Stimulated activated CD4-positive, alpha-beta T cell treated with anti-CD3 and anti-CD28 coated beads, Interleukin-15, amount 100 ng/mL, for 48 hours (primary cell): ENCODE measurements at regions not wholly inside any gene's neighbourhood (a gene's known extent, or its start where the extent isn't known, plus 50 kb on each side); places are given as distances from the start of the nearest gene placed in this dataset.
"Not testable (repeated sequence)": the region's sequence is repeated elsewhere in the genome, so short reads cannot be mapped to it uniquely, and the experiment has no call there.

Source experiments
- DNase-seq, 2 donors: peaks; one replicate each; pipeline ENCODE4 v3.0.0-alpha.2; 2020; ENCODE audit warnings: low read depth in 2 of 2

GRCh38 chr12:68387338-68387737 lies 55.2 kb upstream of the MDM1 start:
- no peak for DNase-seq

GRCh38 chr12:68389305-68389704 lies 57.1 kb upstream of the MDM1 start:
- DNase-seq: no peak

- DNase-seq: no peak
These were observed 59.8 kb upstream of the MDM1 start for GRCh38 chr12:68391937-68392336.

- DNase-seq: no peak
These were observed 60.2 kb upstream of the MDM1 start for GRCh38 chr12:68392376-68392775.

GRCh38 chr12:68393417-68393816 lies 61.3 kb upstream of the MDM1 start:
- no peak for DNase-seq

- DNase-seq: no peak
These were observed 65.5 kb upstream of the MDM1 start for GRCh38 chr12:68397566-68398158.

- DNase-seq: not testable (repeated sequence)
These were observed 66.5 kb upstream of the MDM1 start for GRCh38 chr12:68398689-68399088.

GRCh38 chr12:68400226-68400829 lies 68.2 kb upstream of the MDM1 start:
- DNase-seq: no peak

GRCh38 chr12:68402422-68402821 lies 70.3 kb upstream of the MDM1 start:
- DNase-seq: no peak

- no peak for DNase-seq
These were observed 71.1 kb upstream of the MDM1 start for GRCh38 chr12:68403296-68403695.

- no peak for DNase-seq
These were observed 71.5 kb upstream of the MDM1 start for GRCh38 chr12:68403711-68404110.

GRCh38 chr12:68405343-68405781 lies 73.2 kb upstream of the MDM1 start:
- DNase-seq: no peak

- DNase-seq: no peak
These were observed 74.0 kb upstream of the MDM1 start for GRCh38 chr12:68406134-68406576.

- no peak for DNase-seq
These were observed 74.7 kb upstream of the MDM1 start for GRCh38 chr12:68406911-68407310.

- DNase-seq: no peak
These were observed 78.0 kb upstream of the MDM1 start for GRCh38 chr12:68410018-68410660.

- no peak for DNase-seq
These were observed 79.2 kb upstream of the MDM1 start for GRCh38 chr12:68411371-68411770.

- no peak for DNase-seq
These were observed 82.8 kb upstream of the MDM1 start for GRCh38 chr12:68414988-68415387.

GRCh38 chr12:68416350-68416749 lies 84.2 kb upstream of the MDM1 start:
- no peak for DNase-seq

- DNase-seq: no peak
These were observed 84.7 kb upstream of the MDM1 start for GRCh38 chr12:68416826-68417225.

- no peak for DNase-seq
These were observed 85.9 kb upstream of the MDM1 start for GRCh38 chr12:68418137-68418460.

- DNase-seq: no peak
These were observed 88.3 kb upstream of the MDM1 start for GRCh38 chr12:68420225-68421010.

GRCh38 chr12:68422159-68422558 lies 90.0 kb upstream of the MDM1 start:
- no peak for DNase-seq
